ENCODE measurements at regions not wholly inside any gene's neighbourhood (a gene's known extent, or its start where the extent isn't known, plus 50 kb on each side); places are given as distances from the start of the nearest gene placed in this dataset.

- no peaks in the 10 kb centered on the region for H3K27me3 ChIP-seq (ENCODE audit: control insufficient read depth, insufficient read depth, low read length)
- no peaks in the 10 kb centered on the region for H3K4me1 ChIP-seq (ENCODE audit: control insufficient read depth, low read depth, low read length)
- no peak overlapping the region for H3K9ac ChIP-seq (ENCODE audit: low read length)
- no peaks in the 10 kb centered on the region for H3K9me3 ChIP-seq (ENCODE audit: control insufficient read depth, low read depth, low read length)
- H3K4me3 ChIP-seq (ENCODE audit: low read length), result no peak overlapping the region
- no peaks in the 10 kb centered on the region for H3K36me3 ChIP-seq (ENCODE audit: control insufficient read depth, low read depth, low read length)
- H3K27ac ChIP-seq (ENCODE audit: low read length), result no peak overlapping the region
These were observed 150.0 kb upstream of the APP start for GRCh38 chr21:26320596-26320995.

- no peaks in the 10 kb centered on the region for H3K36me3 ChIP-seq (ENCODE audit: control insufficient read depth, low read depth, low read length)
These were observed 137.1 kb upstream of the APP start for GRCh38 chr21:26307640-26308039.

DNA sequence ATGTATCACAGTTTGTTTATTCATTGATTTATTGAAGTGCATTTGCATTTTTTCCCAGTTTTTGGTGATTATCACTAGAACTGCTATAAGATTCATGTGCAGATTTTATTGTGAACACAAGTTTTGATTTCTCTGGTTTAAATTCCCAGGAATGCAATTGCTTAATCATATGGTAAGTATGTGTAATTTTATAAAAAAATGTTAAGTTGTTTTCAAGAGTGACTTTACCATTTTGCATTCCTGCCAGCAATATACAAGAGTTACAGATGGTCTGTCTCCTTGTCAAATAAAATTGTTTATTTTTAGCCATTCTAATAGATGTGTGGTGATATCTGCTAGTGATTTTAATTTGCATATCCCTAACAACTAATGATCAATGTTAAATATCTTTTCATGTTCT, 127.3 kb upstream of the APP start:
- Histone ChIP-seq H3K4me1 (ENCODE audit: control insufficient read depth, low read depth, low read length) (no peaks in the 10 kb centered on the region), H3K27ac (ENCODE audit: low read length) (no peak overlapping the region), H3K36me3 (ENCODE audit: control insufficient read depth, low read depth, low read length) (no peaks in the 10 kb centered on the region), H3K4me3 (ENCODE audit: low read length) (no peak overlapping the region), H3K27me3 (ENCODE audit: control insufficient read depth, insufficient read depth, low read length) (no peaks in the 10 kb centered on the region), H3K9ac (ENCODE audit: low read length) (no peak overlapping the region), H3K9me3 (ENCODE audit: control insufficient read depth, low read depth, low read length) (no peaks in the 10 kb centered on the region)

More at GRCh38 chr21:26307640-26308039, 137.1 kb upstream of the APP start:
- H3K4me1 ChIP-seq (ENCODE audit: control insufficient read depth, low read depth, low read length), result no peaks in the 10 kb centered on the region
- no peak overlapping the region for H3K9ac ChIP-seq (ENCODE audit: low read length)
- H3K9me3 ChIP-seq (ENCODE audit: control insufficient read depth, low read depth, low read length), result no peaks in the 10 kb centered on the region
- H3K27me3 ChIP-seq (ENCODE audit: control insufficient read depth, insufficient read depth, low read length), result no peaks in the 10 kb centered on the region
- no peak overlapping the region for H3K27ac ChIP-seq (ENCODE audit: low read length)
- no peak overlapping the region for H3K4me3 ChIP-seq (ENCODE audit: low read length)

DNA sequence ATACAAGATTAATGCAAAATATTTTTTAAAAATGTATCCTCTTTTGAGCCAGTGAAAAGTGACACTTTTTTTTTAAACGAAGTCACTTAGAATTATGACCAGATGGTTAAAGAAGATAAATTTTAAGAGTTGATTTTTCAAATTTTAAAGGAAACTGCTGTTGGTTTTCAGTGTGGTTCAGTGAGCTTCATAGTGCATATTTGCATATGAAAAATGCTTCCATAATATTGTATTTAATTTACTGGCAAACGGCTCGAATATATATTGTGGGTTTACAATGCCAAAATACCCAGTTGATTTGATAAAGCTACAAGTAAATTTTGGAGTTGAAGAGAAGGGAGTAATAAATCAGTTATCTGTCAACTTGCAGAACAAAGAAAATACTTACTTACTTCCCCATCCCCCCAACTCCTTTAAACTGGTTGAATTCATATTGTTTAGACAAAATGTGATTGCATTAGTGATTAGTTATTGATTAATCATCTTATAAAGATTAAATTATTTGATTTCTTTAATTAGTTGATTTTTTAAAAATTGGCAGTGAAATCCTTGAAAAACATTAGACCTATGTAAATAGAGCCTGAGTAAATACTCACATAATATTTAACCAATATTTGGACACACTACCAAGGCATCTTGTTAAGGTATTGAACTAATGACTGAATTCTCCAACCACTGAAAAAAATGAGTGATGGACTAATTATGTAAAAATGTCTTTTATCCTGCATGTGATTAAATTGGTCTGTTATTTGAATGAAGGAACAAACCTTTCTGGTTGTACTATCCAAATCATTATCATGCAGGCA, 122.8 kb upstream of the APP start:
- no peak overlapping the region for H3K9ac ChIP-seq (ENCODE audit: low read length)
- no peak overlapping the region for H3K27ac ChIP-seq (ENCODE audit: low read length)

DNA sequence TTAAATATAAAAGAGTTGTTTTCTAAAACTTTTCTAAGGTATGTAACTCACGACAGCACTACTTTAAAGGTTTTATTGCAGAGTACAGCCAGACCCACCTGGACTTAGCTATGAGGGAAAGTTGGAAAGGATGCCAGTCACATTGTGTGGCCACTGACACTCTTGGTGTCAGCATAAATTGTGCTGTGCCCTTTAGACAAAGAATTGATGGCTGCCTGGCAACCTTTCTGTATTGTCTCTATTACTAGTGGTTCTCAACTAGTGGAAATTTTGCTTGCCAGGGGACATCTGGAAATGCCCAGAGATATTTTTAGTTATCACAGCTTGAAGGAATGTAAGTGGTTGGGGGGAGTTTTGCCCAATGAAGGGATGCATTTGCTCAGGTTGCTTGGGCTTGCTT, 117.5 kb upstream of the APP start:
- no peaks in the 10 kb centered on the region for H3K9me3 ChIP-seq (ENCODE audit: control insufficient read depth, low read depth, low read length)
- no peak overlapping the region for H3K9ac ChIP-seq (ENCODE audit: low read length)
- no peak overlapping the region for H3K27ac ChIP-seq (ENCODE audit: low read length)
- no peak overlapping the region for H3K4me3 ChIP-seq (ENCODE audit: low read length)
- no peaks in the 10 kb centered on the region for H3K4me1 ChIP-seq (ENCODE audit: control insufficient read depth, low read depth, low read length)
- H3K27me3 ChIP-seq (ENCODE audit: control insufficient read depth, insufficient read depth, low read length), result no peaks in the 10 kb centered on the region
- H3K36me3 ChIP-seq (ENCODE audit: control insufficient read depth, low read depth, low read length), result no peaks in the 10 kb centered on the region

More for the DNA sequence above, 122.8 kb upstream of the APP start:
- no peak overlapping the region for H3K4me3 ChIP-seq (ENCODE audit: low read length)
- no peaks in the 10 kb centered on the region for H3K9me3 ChIP-seq (ENCODE audit: control insufficient read depth, low read depth, low read length)
- H3K27me3 ChIP-seq (ENCODE audit: control insufficient read depth, insufficient read depth, low read length), result no peaks in the 10 kb centered on the region
- no peaks in the 10 kb centered on the region for H3K4me1 ChIP-seq (ENCODE audit: control insufficient read depth, low read depth, low read length)
- no peaks in the 10 kb centered on the region for H3K36me3 ChIP-seq (ENCODE audit: control insufficient read depth, low read depth, low read length)

DNA sequence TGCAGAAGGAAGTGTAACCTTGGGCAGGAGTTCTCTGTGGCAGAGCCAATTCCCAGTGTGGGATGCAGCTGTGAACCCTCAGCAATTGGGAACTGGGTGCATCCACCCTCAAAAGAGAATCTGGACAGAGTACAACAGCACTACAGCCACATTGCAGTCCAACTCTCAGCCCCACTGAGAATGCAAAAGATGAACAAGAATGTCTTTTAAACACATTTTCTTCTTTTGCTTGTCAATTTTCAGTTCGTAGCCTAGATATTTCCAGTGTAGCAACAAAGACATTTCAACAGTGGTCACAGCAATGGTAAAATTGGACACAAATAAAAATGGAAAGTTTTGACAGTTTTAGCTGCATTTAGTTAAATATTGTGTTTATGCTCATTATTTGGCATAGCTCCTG, 114.0 kb upstream of the APP start:
- Histone ChIP-seq H3K9ac (ENCODE audit: low read length) (no peak overlapping the region), H3K27ac (ENCODE audit: low read length) (no peak overlapping the region), H3K4me3 (ENCODE audit: low read length) (no peak overlapping the region), H3K9me3 (ENCODE audit: control insufficient read depth, low read depth, low read length) (no peaks in the 10 kb centered on the region), H3K4me1 (ENCODE audit: control insufficient read depth, low read depth, low read length) (peaks cover 25% of the 10 kb centered on the region), H3K27me3 (ENCODE audit: control insufficient read depth, insufficient read depth, low read length) (no peaks in the 10 kb centered on the region), H3K36me3 (ENCODE audit: control insufficient read depth, low read depth, low read length) (no peaks in the 10 kb centered on the region)

DNA sequence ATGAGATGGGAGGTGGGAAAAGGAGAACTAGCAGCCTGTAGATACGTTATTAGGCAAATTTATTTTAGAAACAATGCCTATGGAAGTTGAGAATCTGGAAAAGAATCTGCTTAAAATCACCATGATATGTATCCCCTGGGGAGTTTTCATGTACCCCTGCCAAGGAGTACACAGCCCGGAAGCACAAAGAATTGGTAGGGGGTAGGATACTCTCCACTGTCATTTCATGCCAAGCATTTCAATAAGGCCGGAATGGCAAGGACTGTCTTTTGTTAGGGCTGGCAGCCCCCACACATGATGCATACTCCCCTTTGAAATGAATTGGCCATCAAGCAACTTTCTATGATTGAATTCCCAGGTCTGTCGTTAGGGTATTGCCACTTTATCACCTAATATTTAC, 111.5 kb upstream of the APP start:
- Histone ChIP-seq H3K9ac (ENCODE audit: low read length) (no peak overlapping the region), H3K27ac (ENCODE audit: low read length) (no peak overlapping the region), H3K27me3 (ENCODE audit: control insufficient read depth, insufficient read depth, low read length) (no peaks in the 10 kb centered on the region), H3K4me1 (ENCODE audit: control insufficient read depth, low read depth, low read length) (peaks cover 25% of the 10 kb centered on the region), H3K9me3 (ENCODE audit: control insufficient read depth, low read depth, low read length) (no peaks in the 10 kb centered on the region), H3K36me3 (ENCODE audit: control insufficient read depth, low read depth, low read length) (no peaks in the 10 kb centered on the region), H3K4me3 (ENCODE audit: low read length) (no peak overlapping the region)

DNA sequence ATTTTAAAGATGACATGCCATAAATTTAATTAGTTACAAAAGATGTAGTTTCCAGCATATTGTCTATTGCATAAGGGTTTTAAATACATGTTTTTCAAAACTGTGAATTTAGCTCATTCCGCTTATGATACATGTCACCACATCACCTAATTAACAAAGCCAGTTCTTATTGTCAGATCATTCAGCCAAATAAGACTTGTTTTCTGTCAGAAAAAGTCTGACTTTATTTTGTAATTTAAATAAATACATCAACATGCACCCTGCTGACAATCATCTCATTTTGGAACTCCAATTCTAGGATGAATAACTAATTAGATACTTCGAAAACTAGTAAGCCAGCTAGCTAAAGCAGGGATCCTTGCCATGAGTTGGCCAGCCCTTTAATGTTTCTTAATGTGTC, 110.9 kb upstream of the APP start:
- no peaks in the 10 kb centered on the region for H3K9me3 ChIP-seq (ENCODE audit: control insufficient read depth, low read depth, low read length)
- no peaks in the 10 kb centered on the region for H3K36me3 ChIP-seq (ENCODE audit: control insufficient read depth, low read depth, low read length)
- H3K4me1 ChIP-seq (ENCODE audit: control insufficient read depth, low read depth, low read length), result peaks cover 25% of the 10 kb centered on the region
- no peak overlapping the region for H3K4me3 ChIP-seq (ENCODE audit: low read length)
- no peaks in the 10 kb centered on the region for H3K27me3 ChIP-seq (ENCODE audit: control insufficient read depth, insufficient read depth, low read length)
- H3K27ac ChIP-seq (ENCODE audit: low read length), result no peak overlapping the region
- no peak overlapping the region for H3K9ac ChIP-seq (ENCODE audit: low read length)

DNA sequence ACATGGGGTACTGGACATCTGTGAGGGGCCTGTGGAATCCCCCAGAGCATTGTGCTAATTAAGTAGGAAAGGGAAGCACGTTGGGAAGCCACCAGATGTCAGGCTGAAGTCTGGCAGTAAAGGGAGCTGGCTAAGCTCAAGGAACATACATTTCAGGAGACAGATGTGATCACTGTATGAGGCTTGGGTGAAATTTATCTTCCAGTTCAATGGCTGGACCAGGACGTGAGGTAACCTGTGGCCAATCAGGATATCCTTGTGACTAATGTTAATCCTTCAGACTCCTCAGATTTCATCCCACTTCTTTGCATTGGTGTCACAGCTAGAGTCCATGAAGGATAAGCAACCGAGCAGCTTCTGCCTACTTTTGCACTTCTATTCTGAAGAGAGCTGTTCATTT, 110.2 kb upstream of the APP start:
- no peaks in the 10 kb centered on the region for H3K36me3 ChIP-seq (ENCODE audit: control insufficient read depth, low read depth, low read length)
- no peak overlapping the region for H3K27ac ChIP-seq (ENCODE audit: low read length)
- H3K4me1 ChIP-seq (ENCODE audit: control insufficient read depth, low read depth, low read length), result peaks cover 25% of the 10 kb centered on the region
- no peaks in the 10 kb centered on the region for H3K27me3 ChIP-seq (ENCODE audit: control insufficient read depth, insufficient read depth, low read length)
- no peak overlapping the region for H3K9ac ChIP-seq (ENCODE audit: low read length)
- no peaks in the 10 kb centered on the region for H3K9me3 ChIP-seq (ENCODE audit: control insufficient read depth, low read depth, low read length)
- no peak overlapping the region for H3K4me3 ChIP-seq (ENCODE audit: low read length)

GRCh38 chr21:26280148-26280547, 109.6 kb upstream of the APP start:
- peaks cover 25% of the 10 kb centered on the region for H3K4me1 ChIP-seq (ENCODE audit: control insufficient read depth, low read depth, low read length)
- H3K27me3 ChIP-seq (ENCODE audit: control insufficient read depth, insufficient read depth, low read length), result no peaks in the 10 kb centered on the region
- H3K27ac ChIP-seq (ENCODE audit: low read length), result no peak overlapping the region
- H3K36me3 ChIP-seq (ENCODE audit: control insufficient read depth, low read depth, low read length), result no peaks in the 10 kb centered on the region
- peaks cover 2% of the 10 kb centered on the region for H3K9me3 ChIP-seq (ENCODE audit: control insufficient read depth, low read depth, low read length)
- H3K4me3 ChIP-seq (ENCODE audit: low read length), result no peak overlapping the region
- H3K9ac ChIP-seq (ENCODE audit: low read length), result no peak overlapping the region

- Histone ChIP-seq H3K9me3 (ENCODE audit: control insufficient read depth, low read depth, low read length) (peaks cover 24% of the 10 kb centered on the region), H3K27ac (ENCODE audit: low read length) (no peak overlapping the region), H3K9ac (ENCODE audit: low read length) (no peak overlapping the region), H3K36me3 (ENCODE audit: control insufficient read depth, low read depth, low read length) (no peaks in the 10 kb centered on the region), H3K27me3 (ENCODE audit: control insufficient read depth, insufficient read depth, low read length) (no peaks in the 10 kb centered on the region), H3K4me3 (ENCODE audit: low read length) (no peak overlapping the region), H3K4me1 (ENCODE audit: control insufficient read depth, low read depth, low read length) (peaks cover 6% of the 10 kb centered on the region)
These were observed 105.2 kb upstream of the APP start for GRCh38 chr21:26275801-26276200.

GRCh38 chr21:26273686-26274313, 103.2 kb upstream of the APP start:
- Histone ChIP-seq H3K4me3 (ENCODE audit: low read length) (no peak overlapping the region), H3K27me3 (ENCODE audit: control insufficient read depth, insufficient read depth, low read length) (no peaks in the 10 kb centered on the region), H3K9ac (ENCODE audit: low read length) (no peak overlapping the region), H3K4me1 (ENCODE audit: control insufficient read depth, low read depth, low read length) (no peaks in the 10 kb centered on the region), H3K9me3 (ENCODE audit: control insufficient read depth, low read depth, low read length) (peaks cover 24% of the 10 kb centered on the region), H3K27ac (ENCODE audit: low read length) (no peak overlapping the region), H3K36me3 (ENCODE audit: control insufficient read depth, low read depth, low read length) (no peaks in the 10 kb centered on the region)
